Peyer's patch (tissue), 4 donors: ENCODE measurements at regions not wholly inside any gene's neighbourhood (a gene's known extent, or its start where the extent isn't known, plus 50 kb on each side); places are given as distances from the start of the nearest gene placed in this dataset.

Experiments used
- DNase-seq, 3 donors: peaks; one replicate each; pipeline ENCODE4 v3.0.0-alpha.2; 2017 to 2019
- H3K27ac ChIP-seq, 4 donors: fragments of 200-600 bp; sonication (generic); one replicate each; pipeline ENCODE4 v1.5.1; 2016 to 2019
- H3K27me3 ChIP-seq, 2 donors: fragments of 200-600 bp; sonication (generic); one replicate each; pipeline ENCODE4 v1.5.1; 2019
- H3K36me3 ChIP-seq, 3 donors: fragments of 200-600 bp; sonication (generic); one replicate each; pipeline ENCODE4 v1.5.1; 2016 to 2019
- H3K4me1 ChIP-seq, 4 donors: fragments of 200-600 bp; sonication (generic); one replicate each; pipeline ENCODE4 v1.5.1; 2016 to 2019
- H3K4me3 ChIP-seq, 4 donors: fragments of 200-600 bp; sonication (generic); 1 replicate in 3 of 4; 2 replicates in 1 of 4; pipeline ENCODE4 v1.5.1; 2016 to 2019; ENCODE audit warnings: mild to moderate bottlenecking in 1 of 4
- H3K9me3 ChIP-seq, 4 donors: fragments of 200-600 bp; sonication (generic); one replicate each; pipeline ENCODE4 v1.5.1; 2016 to 2019; ENCODE audit warnings: mild to moderate bottlenecking in 1 of 4
- POLR2A ChIP-seq, 2 donors: fragments of 450-650 bp; IDR thresholded peaks; one replicate each; pipeline ENCODE4 v1.5.1; 2017; ENCODE audit warnings: antibody characterized with exemption in 2 of 2, mild to moderate bottlenecking in 2 of 2, moderate library complexity in 2 of 2
- TF ChIP-seq, protein P1 (sequence below), 6 experiments: fragments of 450-650 bp in 4 of 6; fragments of 200-600 bp in 2 of 6; sonication (generic) in 1 of 6; IDR thresholded peaks; one replicate each; pipeline ENCODE4 v1.5.1; 2017 to 2019; ENCODE audit warnings: antibody characterized with exemption in 6 of 6, mild to moderate bottlenecking in 3 of 6, moderate library complexity in 1 of 6

DNA sequence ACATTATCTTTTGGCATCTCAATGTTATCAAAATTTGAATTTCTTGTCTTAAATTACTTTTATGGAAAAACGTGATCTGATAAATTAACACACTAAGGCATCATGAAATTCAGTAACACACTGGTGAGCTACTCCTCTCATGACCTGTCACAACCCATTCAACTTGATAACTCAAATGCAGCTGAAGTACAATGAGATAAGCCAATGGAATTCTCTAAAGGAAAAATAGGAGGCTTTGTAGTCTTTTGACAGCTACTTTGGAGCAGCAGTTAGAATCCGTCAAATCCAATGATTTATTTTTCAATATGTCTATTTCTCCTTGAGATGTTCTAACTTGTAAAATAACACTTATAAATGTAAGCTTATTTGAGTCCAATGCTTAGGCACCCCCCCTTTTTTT lies 1029.4 kb downstream of the TRHDE start:
- Histone ChIP-seq H3K27ac (no peak overlapping the region), H3K4me1 (no peaks in the 10 kb centered on the region), H3K9me3 (no peaks in the 10 kb centered on the region), H3K27me3 (no peaks in the 10 kb centered on the region), H3K36me3 (no peaks in the 10 kb centered on the region), H3K4me3 (no peak overlapping the region)
- DNase-seq = no peak
- TF ChIP-seq POLR2A (IDR thresholded peaks at IDR 0.05) = no peak
- TF ChIP-seq, protein P1, sequence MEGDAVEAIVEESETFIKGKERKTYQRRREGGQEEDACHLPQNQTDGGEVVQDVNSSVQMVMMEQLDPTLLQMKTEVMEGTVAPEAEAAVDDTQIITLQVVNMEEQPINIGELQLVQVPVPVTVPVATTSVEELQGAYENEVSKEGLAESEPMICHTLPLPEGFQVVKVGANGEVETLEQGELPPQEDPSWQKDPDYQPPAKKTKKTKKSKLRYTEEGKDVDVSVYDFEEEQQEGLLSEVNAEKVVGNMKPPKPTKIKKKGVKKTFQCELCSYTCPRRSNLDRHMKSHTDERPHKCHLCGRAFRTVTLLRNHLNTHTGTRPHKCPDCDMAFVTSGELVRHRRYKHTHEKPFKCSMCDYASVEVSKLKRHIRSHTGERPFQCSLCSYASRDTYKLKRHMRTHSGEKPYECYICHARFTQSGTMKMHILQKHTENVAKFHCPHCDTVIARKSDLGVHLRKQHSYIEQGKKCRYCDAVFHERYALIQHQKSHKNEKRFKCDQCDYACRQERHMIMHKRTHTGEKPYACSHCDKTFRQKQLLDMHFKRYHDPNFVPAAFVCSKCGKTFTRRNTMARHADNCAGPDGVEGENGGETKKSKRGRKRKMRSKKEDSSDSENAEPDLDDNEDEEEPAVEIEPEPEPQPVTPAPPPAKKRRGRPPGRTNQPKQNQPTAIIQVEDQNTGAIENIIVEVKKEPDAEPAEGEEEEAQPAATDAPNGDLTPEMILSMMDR (IDR thresholded peaks at IDR 0.05) = no peak

DNA sequence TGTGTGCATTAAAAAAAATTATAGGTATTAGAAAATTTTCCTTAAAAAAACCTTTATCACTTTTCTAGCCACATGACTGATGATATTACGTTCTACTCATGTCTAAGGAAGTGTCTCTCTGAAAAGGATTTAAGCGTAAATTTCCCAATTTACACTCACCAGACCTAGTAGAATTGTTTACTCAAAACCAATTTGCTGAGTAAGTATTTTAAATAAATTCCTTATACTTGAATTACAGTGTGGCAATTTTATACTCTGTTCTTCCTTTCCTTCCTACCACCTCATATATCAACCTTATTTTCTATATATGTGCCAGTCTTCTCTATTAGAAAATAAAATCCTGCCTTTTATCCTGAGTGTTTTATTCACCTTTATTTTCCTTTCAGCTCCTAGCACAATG lies 1035.1 kb downstream of the TRHDE start:
- no peak overlapping the region for H3K27ac ChIP-seq
- no peak for DNase-seq
- H3K36me3 ChIP-seq = no peaks in the 10 kb centered on the region
- no peaks in the 10 kb centered on the region for H3K27me3 ChIP-seq
- no peaks in the 10 kb centered on the region for H3K9me3 ChIP-seq
- TF ChIP-seq POLR2A (IDR thresholded peaks at IDR 0.05) = no peak
- TF ChIP-seq, protein P1 (IDR thresholded peaks at IDR 0.05) = no peak
- H3K4me1 ChIP-seq = no peaks in the 10 kb centered on the region
- H3K4me3 ChIP-seq = no peak overlapping the region

DNA sequence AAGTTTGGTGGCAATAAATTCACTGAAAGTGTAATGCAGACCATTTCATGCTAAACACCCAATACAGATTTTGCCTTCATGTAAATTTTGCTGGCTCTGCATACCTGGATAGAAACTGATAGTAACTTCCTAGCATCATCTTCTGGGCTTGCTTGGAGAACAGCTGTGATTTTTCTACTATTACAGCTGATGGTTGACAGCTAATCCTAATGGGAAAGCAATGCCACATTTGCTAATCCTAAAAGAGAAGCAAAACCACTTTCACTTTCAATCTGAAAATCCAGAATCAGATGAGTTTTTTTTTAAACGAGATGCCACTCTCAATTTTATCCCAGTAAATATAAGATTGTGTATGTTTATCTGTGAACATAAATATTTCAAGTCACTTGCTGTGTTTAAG lies 1035.9 kb downstream of the TRHDE start:
- no peak overlapping the region for H3K27ac ChIP-seq
- H3K4me1 ChIP-seq = no peaks in the 10 kb centered on the region
- no peak for DNase-seq
- H3K9me3 ChIP-seq = no peaks in the 10 kb centered on the region
- TF ChIP-seq POLR2A (IDR thresholded peaks at IDR 0.05) = no peak
- TF ChIP-seq, protein P1 (IDR thresholded peaks at IDR 0.05) = no peak
- no peaks in the 10 kb centered on the region for H3K27me3 ChIP-seq
- H3K4me3 ChIP-seq = no peak overlapping the region
- H3K36me3 ChIP-seq = no peaks in the 10 kb centered on the region

DNA sequence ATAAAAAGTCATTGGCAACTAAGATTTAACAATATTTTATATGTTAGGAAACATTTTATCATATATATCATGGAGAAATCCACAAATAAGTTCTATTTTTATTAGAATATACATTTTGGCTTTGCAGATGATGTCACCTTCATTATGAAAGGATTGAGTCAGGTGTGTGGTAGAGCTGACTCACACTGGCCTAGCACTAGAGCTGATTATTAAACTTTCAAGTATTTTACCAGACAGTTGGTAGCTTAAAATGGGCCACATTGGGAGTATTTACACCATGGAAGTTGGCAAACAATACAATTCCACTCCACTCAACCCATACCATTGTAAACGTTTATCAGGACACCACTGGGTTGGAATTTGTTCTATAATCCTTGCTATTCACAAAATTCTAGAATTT lies 1036.6 kb downstream of the TRHDE start:
- Histone ChIP-seq H3K4me3 (no peak overlapping the region), H3K27me3 (no peaks in the 10 kb centered on the region), H3K4me1 (no peaks in the 10 kb centered on the region), H3K9me3 (no peaks in the 10 kb centered on the region), H3K27ac (no peak overlapping the region), H3K36me3 (no peaks in the 10 kb centered on the region)
- TF ChIP-seq, protein P1 (IDR thresholded peaks at IDR 0.05) = no peak
- no peak for TF ChIP-seq POLR2A (IDR thresholded peaks at IDR 0.05)
- DNase-seq = no peak

DNA sequence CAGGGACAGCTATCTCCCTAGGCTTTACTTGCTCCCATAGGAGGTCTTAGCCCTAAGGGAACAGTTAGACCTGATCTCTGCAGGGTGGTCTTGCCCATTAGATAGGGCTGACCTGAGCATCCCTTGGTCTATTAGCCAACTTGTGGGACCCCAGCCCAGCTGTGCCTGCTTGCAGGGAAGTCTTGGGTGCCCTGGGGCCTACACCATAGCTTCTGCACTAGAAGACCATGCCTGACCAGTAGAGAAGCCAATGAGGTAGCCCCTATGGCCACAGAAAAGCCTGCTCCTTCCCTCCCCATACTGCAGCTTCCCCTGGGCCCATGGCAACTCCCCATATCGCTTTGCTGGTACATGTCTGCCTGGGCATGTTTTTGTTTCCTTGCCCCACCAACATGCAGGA lies 1049.1 kb downstream of the TRHDE start:
- Histone ChIP-seq H3K9me3 (no peaks in the 10 kb centered on the region), H3K27me3 (no peaks in the 10 kb centered on the region), H3K4me3 (no peak overlapping the region), H3K27ac (no peak overlapping the region), H3K4me1 (no peaks in the 10 kb centered on the region), H3K36me3 (no peaks in the 10 kb centered on the region)
- DNase-seq = no peak
- TF ChIP-seq POLR2A (IDR thresholded peaks at IDR 0.05) = no peak
- TF ChIP-seq, protein P1 (IDR thresholded peaks at IDR 0.05) = no peak

DNA sequence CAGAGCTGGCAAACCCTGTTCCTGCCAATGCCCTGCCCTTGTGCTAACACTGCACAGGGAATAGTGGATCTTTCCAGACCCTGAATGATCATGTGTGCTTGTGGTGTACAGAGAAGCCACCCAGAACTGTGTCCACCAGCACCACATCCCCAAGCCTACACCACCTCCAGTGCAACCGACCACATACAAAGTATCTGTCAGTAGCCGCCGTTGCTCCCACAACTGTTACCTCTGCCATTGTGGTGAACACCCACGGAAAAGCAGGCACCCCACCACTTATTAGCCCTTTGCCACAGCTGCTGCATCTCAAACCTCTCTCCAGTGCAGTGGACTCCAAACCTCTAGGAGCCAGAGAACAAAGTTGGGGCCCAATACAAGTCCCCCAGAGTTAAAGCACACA lies 1049.6 kb downstream of the TRHDE start:
- no peak overlapping the region for H3K4me3 ChIP-seq
- H3K27me3 ChIP-seq = no peaks in the 10 kb centered on the region
- DNase-seq = no peak
- H3K4me1 ChIP-seq = no peaks in the 10 kb centered on the region
- no peaks in the 10 kb centered on the region for H3K36me3 ChIP-seq
- no peak overlapping the region for H3K27ac ChIP-seq
- TF ChIP-seq POLR2A (IDR thresholded peaks at IDR 0.05) = no peak
- TF ChIP-seq, protein P1 (IDR thresholded peaks at IDR 0.05) = no peak
- H3K9me3 ChIP-seq = no peaks in the 10 kb centered on the region
